ENCODE measurements at regions not wholly inside any gene's neighbourhood (a gene's known extent, or its start where the extent isn't known, plus 50 kb on each side); places are given as distances from the start of the nearest gene placed in this dataset.

- Histone ChIP-seq H3K4me1 (peaks cover 0 to 24% (median 11%) of the 10 kb centered on the region in 6 donors), H3K36me3 (no peaks in the 10 kb centered on the region), H3K4me3 (peak overlapping the region in 7 of 8 donors; percentile 8 to 53 (median 18)), H3K9me3 (no peaks in the 10 kb centered on the region), H3K27me3 (replicated peaks in 1 of 7) (no peaks in the 10 kb centered on the region), H3K27ac (peak overlapping the region; percentile 48 to 72 (median 56))
- WGBS, 5 donors, result 23 to 33% (median 25%) methylated on average over 3 of the region's 3 CpGs
- intact Hi-C loops (cut with DNase I; ENCODE audit: low total_unique reads), result no loop called here
- no peak for DNase-seq
- TF ChIP-seq POLR2AphosphoS5 (IDR thresholded peaks at IDR 0.05) (no peak), POLR2A (IDR thresholded peaks at IDR 0.05) (no peak), CTCF (IDR thresholded peaks at IDR 0.05 in 8 of 11, conservative IDR thresholded peaks at IDR 0.05 in 3 of 11) (no peak)
Measured at GRCh38 chr1:84090447-84091245, 53.4 kb upstream of the PRKACB start.

- no peak overlapping the region for H3K27ac ChIP-seq
- H3K36me3 ChIP-seq, result no peaks in the 10 kb centered on the region
- no peak for DNase-seq
- H3K4me1 ChIP-seq, result peaks cover 0 to 24% (median 11%) of the 10 kb centered on the region in 6 donors
- intact Hi-C loops (cut with DNase I; ENCODE audit: low total_unique reads), result no loop called here
- H3K4me3 ChIP-seq, result no peak overlapping the region
- TF ChIP-seq POLR2A (IDR thresholded peaks at IDR 0.05) (no peak), CTCF (IDR thresholded peaks at IDR 0.05 in 8 of 11, conservative IDR thresholded peaks at IDR 0.05 in 3 of 11) (no peak), POLR2AphosphoS5 (IDR thresholded peaks at IDR 0.05) (no peak)
- H3K27me3 ChIP-seq (replicated peaks in 1 of 7), result no peaks in the 10 kb centered on the region
- no peaks in the 10 kb centered on the region for H3K9me3 ChIP-seq
Measured at GRCh38 chr1:84089867-84090266, 54.2 kb upstream of the PRKACB start.

- no peak for TF ChIP-seq CTCF (IDR thresholded peaks at IDR 0.05 in 8 of 11, conservative IDR thresholded peaks at IDR 0.05 in 3 of 11)
- no peak for TF ChIP-seq POLR2AphosphoS5 (IDR thresholded peaks at IDR 0.05)
- no peak for TF ChIP-seq POLR2A (IDR thresholded peaks at IDR 0.05)
- no peak for DNase-seq
- Histone ChIP-seq H3K36me3 (no peaks in the 10 kb centered on the region), H3K27ac (no peak overlapping the region), H3K27me3 (replicated peaks in 1 of 7) (no peaks in the 10 kb centered on the region), H3K4me1 (peaks cover 0 to 24% (median 11%) of the 10 kb centered on the region in 6 donors), H3K4me3 (no peak overlapping the region), H3K9me3 (no peaks in the 10 kb centered on the region)
- intact Hi-C loops (cut with DNase I; ENCODE audit: low total_unique reads), result no loop called here
Measured at GRCh38 chr1:84089465-84089864, 54.6 kb upstream of the PRKACB start.

- Histone ChIP-seq H3K27ac (no peak overlapping the region), H3K4me1 (peaks cover 0 to 22% (median 11%) of the 10 kb centered on the region in 6 donors), H3K27me3 (replicated peaks in 1 of 7) (no peaks in the 10 kb centered on the region), H3K4me3 (no peak overlapping the region), H3K9me3 (no peaks in the 10 kb centered on the region), H3K36me3 (no peaks in the 10 kb centered on the region)
- TF ChIP-seq POLR2AphosphoS5 (IDR thresholded peaks at IDR 0.05) (no peak), CTCF (IDR thresholded peaks at IDR 0.05 in 8 of 11, conservative IDR thresholded peaks at IDR 0.05 in 3 of 11) (no peak), POLR2A (IDR thresholded peaks at IDR 0.05) (no peak)
- intact Hi-C loops (cut with DNase I; ENCODE audit: low total_unique reads), result no loop called here
- WGBS, 5 donors, result 73 to 90% (median 86%) methylated on average over 3 of the region's 3 CpGs
- peak; percentile 58 for DNase-seq
Measured at GRCh38 chr1:84086616-84087015, 57.5 kb upstream of the PRKACB start.

All from spleen (tissue), 11 donors.